Caco-2 (cell line): ENCODE measurements at regions not wholly inside any gene's neighbourhood (a gene's known extent, or its start where the extent isn't known, plus 50 kb on each side); places are given as distances from the start of the nearest gene placed in this dataset.

Experiments used
- BruUV-seq: library from RNA; stranded (reverse); fragments of 400-500 nt; replicated peaks from 2 replicates; lab custom pipeline; 2021; lab: Mats Ljungman, UMichigan
- CTCF ChIA-PET: fragments of 300-600 bp; sonication (Branson Sonifier 250); formaldehyde crosslinking; loops from one replicate; lab custom pipeline; 2022; ENCODE audit warnings: antibody characterized with exemption; lab: Charles Lee
- POLR2A ChIA-PET: fragments of 300-600 bp; sonication (Branson Sonifier 250); formaldehyde crosslinking; loops from one replicate; lab custom pipeline; 2022; ENCODE audit warnings: antibody characterized with exemption; lab: Charles Lee
- DNase-seq, 2 experiments: peaks; one replicate each; pipeline versions ENCODE4 v3.0.0 to v3.0.0-alpha.2; 2020 to 2022
- H3K27me3 ChIP-seq: replicated peaks from 2 replicates; pipeline ENCODE4 v1.6.0; 2011; ENCODE audit warnings: low read length; ENCODE audit not compliant: control insufficient read depth, insufficient read depth
- H3K36me3 ChIP-seq: 2 replicates; pipeline ENCODE4 v1.5.1; 2011; ENCODE audit warnings: low read length; ENCODE audit not compliant: control insufficient read depth, insufficient read depth
- H3K4me1 ChIP-seq: fragments of 250-450 bp; sonication (Bioruptor Pico); 2 replicates; pipeline ENCODE4 v1.5.1; 2020; ENCODE audit warnings: mild to moderate bottlenecking
- H3K4me3 ChIP-seq: 2 replicates; pipeline ENCODE4 v1.5.1; 2011; ENCODE audit warnings: low read depth, mild to moderate bottlenecking, control low read depth, low read length
- H3K9me3 ChIP-seq: fragments of 250-450 bp; sonication (Bioruptor Pico); 2 replicates; pipeline ENCODE4 v1.5.1; 2020; ENCODE audit warnings: mild to moderate bottlenecking, moderate library complexity
- H3K27ac Mint-ChIP-seq: one replicate; pipeline ENCODE4 v1.8.0; 2022; ENCODE audit warnings: mixed read lengths; ENCODE audit not compliant: unreplicated experiment
- H3K27me3 Mint-ChIP-seq: one replicate; pipeline ENCODE4 v1.8.0; 2022; ENCODE audit warnings: mixed read lengths; ENCODE audit not compliant: insufficient read depth, unreplicated experiment
- H3K36me3 Mint-ChIP-seq: one replicate; pipeline ENCODE4 v1.8.0; 2022; ENCODE audit warnings: mild to moderate bottlenecking, mixed read lengths; ENCODE audit not compliant: insufficient read depth, unreplicated experiment
- H3K4me1 Mint-ChIP-seq: one replicate; pipeline ENCODE4 v1.8.0; 2022; ENCODE audit warnings: low read depth, mixed read lengths; ENCODE audit not compliant: unreplicated experiment
- H3K4me3 Mint-ChIP-seq: one replicate; pipeline ENCODE4 v1.8.0; 2022; ENCODE audit warnings: mild to moderate bottlenecking, moderate library complexity, mixed read lengths; ENCODE audit not compliant: unreplicated experiment
- H3K9me3 Mint-ChIP-seq: one replicate; pipeline ENCODE4 v1.8.0; 2022; ENCODE audit warnings: mixed read lengths; ENCODE audit not compliant: unreplicated experiment
- intact Hi-C: fragments of 100-400 bp; cut with micrococcal nuclease; formaldehyde crosslinking; loops from one replicate; pipeline ENCODE4 v1.10.0; 2022; ENCODE audit not compliant: unreplicated experiment
- TF ChIP-seq, protein P1 (sequence below), 2 experiments: fragments of 200-600 bp in 1 of 2; IDR thresholded peaks; 1 replicate in 1 of 2; 2 replicates in 1 of 2; pipeline versions ENCODE4 v1.5.1 to v1.8.0; 2011 to 2022; ENCODE audit warnings: antibody characterized with exemption in 1 of 2, control low read depth in 1 of 2, inconsistent platforms in 1 of 2, low read depth in 1 of 2, low read length in 1 of 2, mild to moderate bottlenecking in 1 of 2, moderate library complexity in 1 of 2; ENCODE audit not compliant: insufficient read depth in 1 of 2, severe bottlenecking in 1 of 2, unreplicated experiment in 1 of 2

DNA sequence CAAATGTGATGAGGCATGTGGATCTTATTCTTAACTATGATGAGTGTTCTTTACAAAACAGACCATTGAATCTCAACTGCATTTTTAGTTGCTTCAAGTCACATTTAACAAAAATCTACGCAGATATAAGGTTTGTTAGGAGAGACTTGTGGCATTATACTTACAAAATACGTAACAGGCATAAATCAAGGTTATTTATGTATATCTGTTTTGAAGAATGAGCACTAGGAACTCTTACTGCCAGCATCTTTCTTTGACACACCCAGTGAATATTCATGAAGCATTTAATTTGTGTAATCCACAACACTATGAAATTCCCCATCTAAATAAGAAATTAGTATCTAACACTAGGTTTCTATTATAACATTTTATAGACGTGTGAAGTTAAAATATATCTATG is 186.3 kb downstream of the FAT4 start:
- TF ChIP-seq, protein P1, sequence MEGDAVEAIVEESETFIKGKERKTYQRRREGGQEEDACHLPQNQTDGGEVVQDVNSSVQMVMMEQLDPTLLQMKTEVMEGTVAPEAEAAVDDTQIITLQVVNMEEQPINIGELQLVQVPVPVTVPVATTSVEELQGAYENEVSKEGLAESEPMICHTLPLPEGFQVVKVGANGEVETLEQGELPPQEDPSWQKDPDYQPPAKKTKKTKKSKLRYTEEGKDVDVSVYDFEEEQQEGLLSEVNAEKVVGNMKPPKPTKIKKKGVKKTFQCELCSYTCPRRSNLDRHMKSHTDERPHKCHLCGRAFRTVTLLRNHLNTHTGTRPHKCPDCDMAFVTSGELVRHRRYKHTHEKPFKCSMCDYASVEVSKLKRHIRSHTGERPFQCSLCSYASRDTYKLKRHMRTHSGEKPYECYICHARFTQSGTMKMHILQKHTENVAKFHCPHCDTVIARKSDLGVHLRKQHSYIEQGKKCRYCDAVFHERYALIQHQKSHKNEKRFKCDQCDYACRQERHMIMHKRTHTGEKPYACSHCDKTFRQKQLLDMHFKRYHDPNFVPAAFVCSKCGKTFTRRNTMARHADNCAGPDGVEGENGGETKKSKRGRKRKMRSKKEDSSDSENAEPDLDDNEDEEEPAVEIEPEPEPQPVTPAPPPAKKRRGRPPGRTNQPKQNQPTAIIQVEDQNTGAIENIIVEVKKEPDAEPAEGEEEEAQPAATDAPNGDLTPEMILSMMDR (IDR thresholded peaks at IDR 0.05; ENCODE audit: insufficient read depth in 1 of 2, low read depth in 1 of 2, low read length in 1 of 2, severe bottlenecking in 1 of 2, unreplicated experiment in 1 of 2), result no peak
- ChIA-PET POLR2A (no interaction called here), CTCF (no interaction called here)
- no peaks in the 10 kb centered on the region for H3K36me3 Mint-ChIP-seq
- H3K36me3 ChIP-seq, result no peaks in the 10 kb centered on the region
- H3K4me3 ChIP-seq, result no peak overlapping the region
- no peaks in the 10 kb centered on the region for H3K27me3 ChIP-seq
- H3K9me3 ChIP-seq, result no peaks in the 10 kb centered on the region
- intact Hi-C loops, result no loop called here
- DNase-seq, result no peak
- no peak overlapping the region for H3K4me3 Mint-ChIP-seq
- H3K9me3 Mint-ChIP-seq, result no peaks in the 10 kb centered on the region
- BruUV-seq, result no TSS peak
- no peaks in the 10 kb centered on the region for H3K4me1 Mint-ChIP-seq
- no peaks in the 10 kb centered on the region for H3K4me1 ChIP-seq
- no peak overlapping the region for H3K27ac Mint-ChIP-seq
- peaks cover 3% of the 10 kb centered on the region for H3K27me3 Mint-ChIP-seq

DNA sequence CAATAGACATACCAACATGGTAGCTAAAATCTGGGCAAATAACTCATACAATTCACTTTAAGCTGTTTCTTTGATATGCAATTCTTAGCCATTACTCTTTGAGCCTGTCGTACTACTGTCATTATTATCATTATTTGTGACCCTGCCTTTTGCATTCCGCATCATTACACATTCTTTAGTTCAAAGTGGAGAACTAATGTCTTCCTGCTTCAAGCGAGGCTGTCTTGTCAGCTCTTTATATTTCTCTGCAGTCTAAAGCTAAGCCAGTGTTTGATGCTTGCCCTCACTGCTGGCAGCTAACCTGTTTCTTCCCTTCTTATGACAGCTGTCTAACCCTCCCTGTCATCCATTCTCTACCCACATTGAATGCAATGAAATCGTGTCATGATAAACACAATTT is 186.8 kb downstream of the FAT4 start:
- ChIA-PET POLR2A (no interaction called here), CTCF (no interaction called here)
- Mint-ChIP-seq H3K4me1 (no peaks in the 10 kb centered on the region), H3K36me3 (no peaks in the 10 kb centered on the region), H3K27me3 (peaks cover 3% of the 10 kb centered on the region), H3K27ac (no peak overlapping the region), H3K4me3 (no peak overlapping the region), H3K9me3 (no peaks in the 10 kb centered on the region)
- no peaks in the 10 kb centered on the region for H3K9me3 ChIP-seq
- DNase-seq, result no peak
- no peaks in the 10 kb centered on the region for H3K36me3 ChIP-seq
- intact Hi-C loops, result no loop called here
- no peaks in the 10 kb centered on the region for H3K27me3 ChIP-seq
- no peaks in the 10 kb centered on the region for H3K4me1 ChIP-seq
- TF ChIP-seq, protein P1 (IDR thresholded peaks at IDR 0.05; ENCODE audit: insufficient read depth in 1 of 2, low read depth in 1 of 2, low read length in 1 of 2, severe bottlenecking in 1 of 2, unreplicated experiment in 1 of 2), result no peak
- H3K4me3 ChIP-seq, result no peak overlapping the region
- BruUV-seq, result no TSS peak

DNA sequence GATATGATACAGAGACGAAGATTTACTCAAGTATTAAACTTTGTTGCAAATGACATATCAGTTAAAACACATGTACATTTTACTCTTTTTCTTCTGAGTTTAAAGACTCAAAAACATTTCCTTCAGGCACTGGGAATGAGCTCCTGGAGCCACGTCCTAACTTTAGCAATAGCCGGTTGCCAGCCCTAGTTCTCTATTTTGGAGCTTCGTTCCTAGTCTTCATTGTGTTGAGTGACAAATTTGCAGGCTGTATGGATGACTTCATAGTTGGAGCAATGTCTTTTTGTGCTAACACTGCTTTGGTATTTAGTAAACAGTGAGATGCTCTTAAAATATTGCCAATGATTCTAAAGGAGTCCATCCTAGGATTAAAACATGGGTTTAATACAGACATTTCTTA is 190.9 kb downstream of the FAT4 start:
- intact Hi-C loops, result no loop called here
- Mint-ChIP-seq H3K36me3 (no peaks in the 10 kb centered on the region), H3K27ac (no peak overlapping the region), H3K9me3 (no peaks in the 10 kb centered on the region), H3K27me3 (peaks cover 3% of the 10 kb centered on the region), H3K4me3 (no peak overlapping the region), H3K4me1 (no peaks in the 10 kb centered on the region)
- POLR2A ChIA-PET, result no interaction called here
- Histone ChIP-seq H3K9me3 (no peaks in the 10 kb centered on the region), H3K36me3 (no peaks in the 10 kb centered on the region), H3K27me3 (no peaks in the 10 kb centered on the region), H3K4me1 (no peaks in the 10 kb centered on the region), H3K4me3 (no peak overlapping the region)
- no TSS peak for BruUV-seq
- CTCF ChIA-PET, result no interaction called here
- no peak for DNase-seq
- TF ChIP-seq, protein P1 (IDR thresholded peaks at IDR 0.05; ENCODE audit: insufficient read depth in 1 of 2, low read depth in 1 of 2, low read length in 1 of 2, severe bottlenecking in 1 of 2, unreplicated experiment in 1 of 2), result no peak
